Keratinocyte (primary cell): ENCODE measurements at regions not wholly inside any gene's neighbourhood (a gene's known extent, or its start where the extent isn't known, plus 50 kb on each side); places are given as distances from the start of the nearest gene placed in this dataset.

Experiments
- DNase-seq: peaks from one replicate; pipeline ENCODE4 v3.0.0-alpha.2; 2011; ENCODE audit warnings: low read depth, missing footprints, low spot score
- FAIRE-seq: peaks from 2 replicates; lab custom pipeline; 2011; peaks lifted over from hg19 to GRCh38; lab: Jason Lieb, UNC
- H2AFZ ChIP-seq: 2 replicates; pipeline ENCODE4 v1.6.0; 2012; ENCODE audit warnings: low read length, control low read depth, inconsistent platforms; ENCODE audit not compliant: control insufficient read depth
- H3K27ac ChIP-seq: 2 replicates; pipeline ENCODE4 v1.5.1; 2011; ENCODE audit warnings: low read length; ENCODE audit not compliant: control insufficient read depth, insufficient read depth
- H3K27me3 ChIP-seq: 3 replicates; pipeline ENCODE4 v1.6.0; 2011; ENCODE audit warnings: low read length; ENCODE audit not compliant: control insufficient read depth, insufficient read depth; ENCODE audit errors: extremely low read depth
- H3K36me3 ChIP-seq, 2 experiments: 2 replicates in 1 of 2; 3 replicates in 1 of 2; pipeline ENCODE4 v1.5.1; 2011; ENCODE audit warnings: low read length in 2 of 2, mild to moderate bottlenecking in 1 of 2; ENCODE audit not compliant: control insufficient read depth in 2 of 2, insufficient read depth in 2 of 2; ENCODE audit errors: extremely low read depth in 1 of 2
- H3K4me1 ChIP-seq: 3 replicates; pipeline ENCODE4 v1.5.1; 2011; ENCODE audit warnings: low read length; ENCODE audit not compliant: control insufficient read depth, insufficient read depth; ENCODE audit errors: extremely low read depth
- H3K4me2 ChIP-seq: 3 replicates; pipeline ENCODE4 v1.6.0; 2011; ENCODE audit warnings: low read depth, low read length; ENCODE audit not compliant: control insufficient read depth, insufficient read depth; ENCODE audit errors: extremely low read depth
- H3K4me3 ChIP-seq, 3 experiments: fragments of 200-600 bp in 1 of 3; sonication (generic) in 1 of 3; 2 replicates in 2 of 3; 3 replicates in 1 of 3; pipeline ENCODE4 v1.5.1; 2011 to 2016; ENCODE audit warnings: low read length in 3 of 3, mild to moderate bottlenecking in 3 of 3, control low read depth in 2 of 3, inconsistent platforms in 1 of 3, low read depth in 1 of 3, mixed read lengths in 1 of 3, mixed run types in 1 of 3, moderate library complexity in 1 of 3; ENCODE audit not compliant: control insufficient read depth in 2 of 3, insufficient read depth in 2 of 3; ENCODE audit errors: extremely low read depth in 1 of 3
- H3K79me2 ChIP-seq: 2 replicates; pipeline ENCODE4 v1.6.0; 2012; ENCODE audit warnings: low read length; ENCODE audit not compliant: control insufficient read depth, insufficient read depth
- H3K9ac ChIP-seq: 3 replicates; pipeline ENCODE4 v1.6.0; 2011; ENCODE audit warnings: low read length; ENCODE audit not compliant: control insufficient read depth, insufficient read depth; ENCODE audit errors: extremely low read depth
- H3K9me1 ChIP-seq: 3 replicates; pipeline ENCODE4 v1.6.0; 2011; ENCODE audit warnings: low read length; ENCODE audit not compliant: control insufficient read depth, insufficient read depth; ENCODE audit errors: extremely low read depth
- H3K9me3 ChIP-seq: 2 replicates; pipeline ENCODE4 v1.5.1; 2012; ENCODE audit warnings: low read depth, low read length; ENCODE audit not compliant: control insufficient read depth
- H4K20me1 ChIP-seq: 3 replicates; pipeline ENCODE4 v1.6.0; 2011; ENCODE audit warnings: low read length; ENCODE audit not compliant: control insufficient read depth, insufficient read depth; ENCODE audit errors: extremely low read depth
- EZH2 ChIP-seq: IDR thresholded peaks from one replicate; pipeline ENCODE4 v1.6.1; 2012; ENCODE audit warnings: inconsistent platforms, mild to moderate bottlenecking, low read length, moderate library complexity
- dilution Hi-C: fragments of 300-500 bp; cut with MboI; formaldehyde crosslinking; loops from one replicate; pipeline ENCODE4 v1.7.0; 2020; ENCODE audit warnings: low sequenced_read_pairs; ENCODE audit not compliant: extremely low pct_ligation_motif_present
- TF ChIP-seq, protein P1 (sequence below), 3 experiments: IDR thresholded peaks in 1 of 3; conservative IDR thresholded peaks in 1 of 3; optimal IDR thresholded peaks in 1 of 3; 2 replicates in 2 of 3; 3 replicates in 1 of 3; pipeline versions ENCODE3 to v1.5.1; 2011; ENCODE audit warnings: low read length in 3 of 3, mild to moderate bottlenecking in 3 of 3, moderate library complexity in 2 of 3, control low read depth in 1 of 3, inconsistent platforms in 1 of 3; ENCODE audit not compliant: insufficient read depth in 2 of 3; ENCODE audit errors: extremely low read depth in 1 of 3

DNA sequence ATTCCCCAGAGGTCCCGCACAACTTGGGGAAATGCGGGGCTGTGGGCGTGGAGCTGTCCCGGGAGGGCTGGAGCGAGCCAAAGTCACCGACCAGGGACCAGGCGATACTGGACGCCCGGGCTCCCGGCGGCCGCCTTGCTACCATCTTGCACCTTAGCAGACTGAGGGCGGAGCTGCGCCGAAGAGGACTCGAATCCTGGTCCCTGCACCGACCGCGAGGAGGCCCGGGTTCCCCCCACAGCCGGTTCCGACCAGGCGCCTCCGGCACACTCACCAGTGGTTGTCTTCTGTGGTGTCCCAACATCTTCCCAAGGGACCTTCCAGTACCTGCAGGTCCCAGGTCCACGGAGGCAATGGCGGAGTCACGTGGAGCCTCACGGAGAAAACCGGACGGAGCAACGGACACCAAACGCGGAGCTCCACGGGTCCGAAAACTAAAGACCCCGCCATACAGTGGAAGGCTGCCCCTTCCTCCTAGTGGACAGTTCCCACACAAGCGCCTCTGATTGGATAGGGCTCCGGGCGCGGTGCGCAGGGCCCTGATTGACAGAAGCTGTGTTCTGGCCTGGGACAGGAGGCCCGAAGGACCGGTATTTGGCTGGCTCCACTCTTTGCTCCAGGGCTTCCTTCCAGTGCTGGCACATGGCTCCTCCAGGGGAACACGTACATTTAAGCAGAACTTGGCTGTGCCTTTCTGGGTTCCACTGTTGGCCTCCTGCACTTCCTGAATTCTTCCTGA is 124.6 kb upstream of the ZNF479 start:
- Histone ChIP-seq H3K36me3 (no peaks in the 10 kb centered on the region), H3K4me2 (no peak overlapping the region), H3K27ac (no peak overlapping the region), H3K9me3 (peaks cover 7% of the 10 kb centered on the region), H3K9me1 (no peaks in the 10 kb centered on the region), H3K4me1 (no peaks in the 10 kb centered on the region), H3K27me3 (no peaks in the 10 kb centered on the region), H3K9ac (no peak overlapping the region), H3K79me2 (no peaks in the 10 kb centered on the region), H3K4me3 (no peak overlapping the region), H2AFZ (no peak overlapping the region), H4K20me1 (no peaks in the 10 kb centered on the region)
- FAIRE-seq = no peak
- dilution Hi-C loops = no loop called here
- TF ChIP-seq EZH2 = no peak
- TF ChIP-seq, protein P1, sequence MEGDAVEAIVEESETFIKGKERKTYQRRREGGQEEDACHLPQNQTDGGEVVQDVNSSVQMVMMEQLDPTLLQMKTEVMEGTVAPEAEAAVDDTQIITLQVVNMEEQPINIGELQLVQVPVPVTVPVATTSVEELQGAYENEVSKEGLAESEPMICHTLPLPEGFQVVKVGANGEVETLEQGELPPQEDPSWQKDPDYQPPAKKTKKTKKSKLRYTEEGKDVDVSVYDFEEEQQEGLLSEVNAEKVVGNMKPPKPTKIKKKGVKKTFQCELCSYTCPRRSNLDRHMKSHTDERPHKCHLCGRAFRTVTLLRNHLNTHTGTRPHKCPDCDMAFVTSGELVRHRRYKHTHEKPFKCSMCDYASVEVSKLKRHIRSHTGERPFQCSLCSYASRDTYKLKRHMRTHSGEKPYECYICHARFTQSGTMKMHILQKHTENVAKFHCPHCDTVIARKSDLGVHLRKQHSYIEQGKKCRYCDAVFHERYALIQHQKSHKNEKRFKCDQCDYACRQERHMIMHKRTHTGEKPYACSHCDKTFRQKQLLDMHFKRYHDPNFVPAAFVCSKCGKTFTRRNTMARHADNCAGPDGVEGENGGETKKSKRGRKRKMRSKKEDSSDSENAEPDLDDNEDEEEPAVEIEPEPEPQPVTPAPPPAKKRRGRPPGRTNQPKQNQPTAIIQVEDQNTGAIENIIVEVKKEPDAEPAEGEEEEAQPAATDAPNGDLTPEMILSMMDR (optimal IDR thresholded peaks at IDR 0.05 in 1 of 3, IDR thresholded peaks at IDR 0.05 in 1 of 3, conservative IDR thresholded peaks at IDR 0.05 in 1 of 3; ENCODE audit: extremely low read depth in 1 of 3, insufficient read depth in 2 of 3, low read length in 3 of 3) = no peak
- DNase-seq = no peak

DNA sequence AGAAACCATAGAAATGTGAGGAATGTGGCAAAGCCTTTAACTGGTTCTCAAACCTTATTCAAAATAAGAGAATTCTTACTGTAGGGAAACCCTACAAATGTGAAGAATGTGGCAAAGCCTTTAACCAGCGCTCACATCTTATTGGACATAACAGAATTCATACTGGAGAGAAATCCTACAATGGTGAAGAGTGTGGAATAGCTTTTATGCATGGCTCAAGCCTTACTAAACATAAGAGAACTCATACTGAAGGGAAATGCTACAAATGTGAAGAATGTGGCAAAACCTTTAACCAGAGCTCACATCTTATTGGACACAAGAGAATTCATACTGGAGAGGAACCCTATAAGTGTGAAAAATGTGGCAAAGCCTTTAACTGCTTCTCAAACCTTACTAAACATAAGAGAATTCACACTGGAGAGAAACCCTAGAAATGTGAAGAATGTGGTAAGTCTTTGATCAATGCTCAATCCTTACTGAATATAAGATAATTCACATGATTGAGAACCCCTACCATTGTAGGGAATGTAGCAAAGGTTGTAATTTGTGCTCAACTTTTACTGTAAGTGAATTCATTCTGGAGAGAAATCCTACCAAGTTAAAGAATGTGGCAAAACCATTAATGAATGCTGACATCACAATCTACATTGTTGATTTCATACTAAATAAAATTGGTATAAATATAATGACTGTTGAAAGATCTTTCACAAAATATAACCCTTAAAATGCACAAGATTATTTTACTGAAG is 142.5 kb upstream of the ZNF479 start:
- Histone ChIP-seq H2AFZ (no peak overlapping the region), H3K9me1 (no peaks in the 10 kb centered on the region), H3K4me3 (no peak overlapping the region), H3K9me3 (peaks cover 6% of the 10 kb centered on the region), H3K4me2 (no peak overlapping the region), H3K4me1 (no peaks in the 10 kb centered on the region), H3K79me2 (no peaks in the 10 kb centered on the region), H3K27me3 (no peaks in the 10 kb centered on the region), H3K9ac (no peak overlapping the region), H3K27ac (no peak overlapping the region), H4K20me1 (no peaks in the 10 kb centered on the region), H3K36me3 (no peaks in the 10 kb centered on the region)
- dilution Hi-C loops = no loop called here
- DNase-seq = no peak
- TF ChIP-seq, protein P1 (optimal IDR thresholded peaks at IDR 0.05 in 1 of 3, IDR thresholded peaks at IDR 0.05 in 1 of 3, conservative IDR thresholded peaks at IDR 0.05 in 1 of 3; ENCODE audit: extremely low read depth in 1 of 3, insufficient read depth in 2 of 3, low read length in 3 of 3) = no peak
- no peak for TF ChIP-seq EZH2
- no peak for FAIRE-seq
